ENCODE measurements at regions not wholly inside any gene's neighbourhood (a gene's known extent, or its start where the extent isn't known, plus 50 kb on each side); places are given as distances from the start of the nearest gene placed in this dataset.

- TF ChIP-seq POLR2A (IDR thresholded peaks at IDR 0.05; ENCODE audit: low read depth, low read length), result no peak
- no peak for TF ChIP-seq TAF1 (IDR thresholded peaks at IDR 0.05; ENCODE audit: borderline replicate concordance, low read depth, low read length)
These were observed 86.6 kb downstream of the FEM1C start for GRCh38 chr5:115458003-115458409.

Data from GM12892 (cell line).